SU-DHL-6 (cell line): ENCODE measurements at regions not wholly inside any gene's neighbourhood (a gene's known extent, or its start where the extent isn't known, plus 50 kb on each side); places are given as distances from the start of the nearest gene placed in this dataset.

Experiments
- H2AFZ ChIP-seq: fragments of 200-600 bp; sonication (generic); 2 replicates; pipeline ENCODE4 v1.6.1; 2014; ENCODE audit warnings: low read depth, mild to moderate bottlenecking, moderate library complexity, mixed read lengths, antibody characterized with exemption, low read length; ENCODE audit not compliant: severe bottlenecking
- H3F3A ChIP-seq: fragments of 200-600 bp; shearing (Covaris generic); 2 replicates; pipeline ENCODE4 v1.6.0; 2016; ENCODE audit warnings: antibody characterized with exemption, mild to moderate bottlenecking; ENCODE audit not compliant: insufficient read depth
- H3K27ac ChIP-seq: fragments of 200-600 bp; sonication (generic); 2 replicates; pipeline ENCODE4 v1.5.1; 2016; ENCODE audit warnings: low read depth, mild to moderate bottlenecking, low read length, moderate library complexity, mixed read lengths
- H3K27me3 ChIP-seq: fragments of 200-600 bp; sonication (generic), shearing (Covaris generic); 2 replicates; pipeline ENCODE4 v1.6.0; 2014; ENCODE audit warnings: mild to moderate bottlenecking, low read length
- H3K36me3 ChIP-seq: fragments of 200-600 bp; sonication (generic); 2 replicates; pipeline ENCODE4 v1.6.1; 2014; ENCODE audit warnings: mild to moderate bottlenecking, low read length, mixed read lengths
- H3K4me2 ChIP-seq: fragments of 300-600, 200-600 bp; shearing (Covaris generic), sonication (generic); 2 replicates; pipeline ENCODE4 v1.6.0; 2014; ENCODE audit warnings: low read length, low read depth, mild to moderate bottlenecking; ENCODE audit not compliant: poor library complexity, severe bottlenecking
- H3K4me3 ChIP-seq: fragments of 200-600 bp; sonication (generic); 2 replicates; pipeline ENCODE4 v1.5.1; 2014; ENCODE audit warnings: antibody characterized with exemption, low read length, mild to moderate bottlenecking, mixed read lengths; ENCODE audit not compliant: insufficient read depth, poor library complexity, severe bottlenecking
- H3K79me2 ChIP-seq: fragments of 200-600 bp; sonication (generic); 2 replicates; pipeline ENCODE4 v1.6.1; 2014; ENCODE audit warnings: mild to moderate bottlenecking, low read length, moderate library complexity; ENCODE audit not compliant: insufficient read depth
- H3K9ac ChIP-seq: fragments of 200-600 bp; sonication (generic); 2 replicates; pipeline ENCODE4 v1.7.0; 2014; ENCODE audit warnings: mild to moderate bottlenecking, low read length
- H3K9me2 ChIP-seq: fragments of 200-600 bp; sonication (generic); replicated peaks from 2 replicates; pipeline ENCODE4 v1.6.1; 2014; ENCODE audit warnings: low read length; ENCODE audit not compliant: insufficient read depth
- H3K9me3 ChIP-seq: fragments of 200-600 bp; sonication (generic); 2 replicates; pipeline ENCODE4 v1.6.1; 2014; ENCODE audit warnings: low read length, mixed read lengths; ENCODE audit not compliant: insufficient read depth
- H4K20me1 ChIP-seq: fragments of 200-600 bp; sonication (generic); 2 replicates; pipeline ENCODE4 v1.6.1; 2014; ENCODE audit warnings: low read depth, mild to moderate bottlenecking, antibody characterized with exemption, low read length, moderate library complexity, mixed read lengths
- CTCF ChIP-seq: fragments of 200-600 bp; sonication (generic); IDR thresholded peaks from one replicate; pipeline ENCODE4 v1.5.1; 2017; ENCODE audit warnings: antibody characterized with exemption, mild to moderate bottlenecking, low read length, moderate library complexity; ENCODE audit not compliant: insufficient read depth, poor library complexity, severe bottlenecking
- EZH2phosphoT487 ChIP-seq: fragments of 200-600 bp; sonication (generic), shearing (Covaris generic); conservative IDR thresholded peaks from 2 replicates; pipeline ENCODE4 v1.6.1; 2018; ENCODE audit warnings: mild to moderate bottlenecking, antibody characterized with exemption, low read length, moderate library complexity, mixed read lengths

- H2AFZ ChIP-seq = no peak overlapping the region
- no peaks in the 10 kb centered on the region for H3K9me3 ChIP-seq
- TF ChIP-seq EZH2phosphoT487 (no peak), CTCF (no peak)
- no peaks in the 10 kb centered on the region for H4K20me1 ChIP-seq
- H3F3A ChIP-seq = no peaks in the 10 kb centered on the region
- H3K9me2 ChIP-seq = no peaks in the 10 kb centered on the region
- no peak overlapping the region for H3K9ac ChIP-seq
- no peak overlapping the region for H3K4me3 ChIP-seq
- H3K27me3 ChIP-seq = no peaks in the 10 kb centered on the region
- H3K79me2 ChIP-seq = no peaks in the 10 kb centered on the region
- H3K27ac ChIP-seq = no peak overlapping the region
- no peaks in the 10 kb centered on the region for H3K36me3 ChIP-seq
- no peak overlapping the region for H3K4me2 ChIP-seq
These were observed 101.2 kb upstream of the IRF2BP2 start for GRCh38 chr1:234710936-234711724.

- Histone ChIP-seq H3K4me3 (no peak overlapping the region), H3K9ac (no peak overlapping the region), H3K27ac (no peak overlapping the region), H3K9me2 (no peaks in the 10 kb centered on the region), H3K27me3 (no peaks in the 10 kb centered on the region), H4K20me1 (no peaks in the 10 kb centered on the region), H3K4me2 (no peak overlapping the region), H2AFZ (no peak overlapping the region), H3K9me3 (no peaks in the 10 kb centered on the region), H3K36me3 (no peaks in the 10 kb centered on the region), H3F3A (no peaks in the 10 kb centered on the region), H3K79me2 (no peaks in the 10 kb centered on the region)
- TF ChIP-seq EZH2phosphoT487 (no peak), CTCF (no peak)
These were observed 100.4 kb upstream of the IRF2BP2 start for GRCh38 chr1:234710381-234710780.

GRCh38 chr1:234709473-234710228, 99.7 kb upstream of the IRF2BP2 start:
- Histone ChIP-seq H3K79me2 (no peaks in the 10 kb centered on the region), H3F3A (no peaks in the 10 kb centered on the region), H3K4me3 (no peak overlapping the region), H3K9me3 (no peaks in the 10 kb centered on the region), H4K20me1 (no peaks in the 10 kb centered on the region), H3K9me2 (no peaks in the 10 kb centered on the region), H2AFZ (no peak overlapping the region), H3K9ac (no peak overlapping the region), H3K27ac (no peak overlapping the region), H3K4me2 (no peak overlapping the region), H3K27me3 (no peaks in the 10 kb centered on the region), H3K36me3 (no peaks in the 10 kb centered on the region)
- no peak for TF ChIP-seq EZH2phosphoT487
- TF ChIP-seq CTCF = no peak
